ENCODE measurements at regions not wholly inside any gene's neighbourhood (a gene's known extent, or its start where the extent isn't known, plus 50 kb on each side); places are given as distances from the start of the nearest gene placed in this dataset.

DNA sequence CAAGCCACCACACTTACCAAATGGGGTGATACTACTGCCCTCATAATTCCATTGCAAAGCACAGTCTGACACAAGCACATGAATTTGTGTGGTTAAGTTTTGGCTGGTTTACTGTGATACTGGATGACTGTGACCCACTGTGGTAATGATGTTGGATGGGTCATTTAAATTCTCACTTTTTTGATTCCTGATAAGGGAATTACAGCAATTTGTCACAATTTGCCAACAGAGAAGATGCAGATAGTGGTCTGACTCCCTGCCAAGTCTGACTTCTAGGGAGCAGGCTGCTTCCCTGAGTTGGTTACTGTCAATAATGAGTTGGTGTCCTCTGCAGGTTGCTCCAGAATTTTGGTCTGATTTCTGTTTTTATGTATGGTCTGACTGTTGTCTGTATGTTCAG, 731.9 kb downstream of the MTRR start:
- no peaks in the 10 kb centered on the region for H3K9me3 ChIP-seq (replicated peaks in 1 of 3)
- no peak for DNase-seq
- intact Hi-C loops (cut with DNase I): no loop called here
- no peak overlapping the region for H3K27ac ChIP-seq
- TF ChIP-seq, protein P1, sequence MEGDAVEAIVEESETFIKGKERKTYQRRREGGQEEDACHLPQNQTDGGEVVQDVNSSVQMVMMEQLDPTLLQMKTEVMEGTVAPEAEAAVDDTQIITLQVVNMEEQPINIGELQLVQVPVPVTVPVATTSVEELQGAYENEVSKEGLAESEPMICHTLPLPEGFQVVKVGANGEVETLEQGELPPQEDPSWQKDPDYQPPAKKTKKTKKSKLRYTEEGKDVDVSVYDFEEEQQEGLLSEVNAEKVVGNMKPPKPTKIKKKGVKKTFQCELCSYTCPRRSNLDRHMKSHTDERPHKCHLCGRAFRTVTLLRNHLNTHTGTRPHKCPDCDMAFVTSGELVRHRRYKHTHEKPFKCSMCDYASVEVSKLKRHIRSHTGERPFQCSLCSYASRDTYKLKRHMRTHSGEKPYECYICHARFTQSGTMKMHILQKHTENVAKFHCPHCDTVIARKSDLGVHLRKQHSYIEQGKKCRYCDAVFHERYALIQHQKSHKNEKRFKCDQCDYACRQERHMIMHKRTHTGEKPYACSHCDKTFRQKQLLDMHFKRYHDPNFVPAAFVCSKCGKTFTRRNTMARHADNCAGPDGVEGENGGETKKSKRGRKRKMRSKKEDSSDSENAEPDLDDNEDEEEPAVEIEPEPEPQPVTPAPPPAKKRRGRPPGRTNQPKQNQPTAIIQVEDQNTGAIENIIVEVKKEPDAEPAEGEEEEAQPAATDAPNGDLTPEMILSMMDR (IDR thresholded peaks at IDR 0.05): no peak
- TF ChIP-seq POLR2A (IDR thresholded peaks at IDR 0.05): no peak
- H3K36me3 ChIP-seq (replicated peaks in 1 of 2): no peaks in the 10 kb centered on the region
- no peaks in the 10 kb centered on the region for H3K4me1 ChIP-seq (replicated peaks in 1 of 2)
- H3K27me3 ChIP-seq: no peaks in the 10 kb centered on the region
- no peak overlapping the region for H3K4me3 ChIP-seq

DNA sequence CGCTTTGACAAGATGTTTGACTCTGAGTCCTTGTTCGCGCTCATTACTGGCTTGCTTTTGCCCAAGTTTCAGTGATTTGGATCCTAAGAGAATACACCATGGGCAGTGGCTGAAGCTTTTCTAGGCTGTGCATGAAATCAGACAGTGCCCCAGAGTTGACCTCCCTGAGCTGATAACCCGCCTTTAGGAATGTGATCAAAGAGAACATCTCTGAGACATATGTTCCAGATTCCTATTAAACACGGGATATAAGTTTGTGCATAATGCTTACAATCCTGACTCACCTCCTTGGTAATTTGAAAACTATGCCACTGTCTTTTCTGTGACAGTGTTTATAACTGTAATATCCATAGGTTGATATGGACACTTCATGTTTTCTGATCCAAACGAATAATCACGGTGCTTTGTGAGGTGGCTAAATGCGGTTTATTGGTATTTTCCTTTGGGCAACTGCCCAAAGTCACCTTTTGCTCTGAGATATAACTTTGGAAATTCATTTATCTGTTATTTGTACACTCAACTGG, 732.9 kb downstream of the MTRR start:
- intact Hi-C loops (cut with DNase I): no loop called here

DNA sequence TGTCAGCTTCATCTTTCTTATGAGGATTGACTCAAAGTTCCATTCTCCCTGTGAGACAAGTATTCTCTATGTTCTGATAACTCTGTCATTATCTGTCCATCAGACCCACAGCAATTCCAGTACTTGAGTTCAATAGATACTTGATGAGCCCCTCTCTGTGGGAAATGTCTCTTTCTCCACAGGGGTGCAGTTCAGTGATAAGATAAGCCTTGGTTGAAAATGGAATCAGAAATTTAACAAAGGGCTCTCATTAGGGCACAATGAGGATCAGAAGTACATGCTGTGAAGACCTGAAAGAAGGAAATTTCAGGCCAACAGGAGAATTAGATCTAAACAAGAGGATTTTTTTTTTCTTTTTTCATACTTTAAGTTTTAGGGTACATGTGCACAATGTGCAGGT, 737.3 kb downstream of the MTRR start:
- Histone ChIP-seq H3K4me1 (replicated peaks in 1 of 2) (no peaks in the 10 kb centered on the region), H3K27ac (no peak overlapping the region), H3K4me3 (no peak overlapping the region), H3K27me3 (no peaks in the 10 kb centered on the region), H3K9me3 (replicated peaks in 1 of 3) (no peaks in the 10 kb centered on the region), H3K36me3 (replicated peaks in 1 of 2) (no peaks in the 10 kb centered on the region)
- intact Hi-C loops (cut with DNase I): no loop called here
- DNase-seq: no peak
- TF ChIP-seq POLR2A (IDR thresholded peaks at IDR 0.05): no peak
- TF ChIP-seq, protein P1 (IDR thresholded peaks at IDR 0.05): no peak

More for the DNA sequence above, 732.9 kb downstream of the MTRR start:
- Histone ChIP-seq H3K27me3 (no peaks in the 10 kb centered on the region), H3K4me1 (replicated peaks in 1 of 2) (no peaks in the 10 kb centered on the region), H3K27ac (no peak overlapping the region), H3K36me3 (replicated peaks in 1 of 2) (no peaks in the 10 kb centered on the region), H3K4me3 (no peak overlapping the region), H3K9me3 (replicated peaks in 1 of 3) (no peaks in the 10 kb centered on the region)
- WGBS, 4 donors: 80 to 89% (median 88%) methylated on average over 8 of the region's 8 CpGs
- TF ChIP-seq POLR2A (IDR thresholded peaks at IDR 0.05): no peak
- TF ChIP-seq, protein P1 (IDR thresholded peaks at IDR 0.05): no peak
- no peak for DNase-seq

DNA sequence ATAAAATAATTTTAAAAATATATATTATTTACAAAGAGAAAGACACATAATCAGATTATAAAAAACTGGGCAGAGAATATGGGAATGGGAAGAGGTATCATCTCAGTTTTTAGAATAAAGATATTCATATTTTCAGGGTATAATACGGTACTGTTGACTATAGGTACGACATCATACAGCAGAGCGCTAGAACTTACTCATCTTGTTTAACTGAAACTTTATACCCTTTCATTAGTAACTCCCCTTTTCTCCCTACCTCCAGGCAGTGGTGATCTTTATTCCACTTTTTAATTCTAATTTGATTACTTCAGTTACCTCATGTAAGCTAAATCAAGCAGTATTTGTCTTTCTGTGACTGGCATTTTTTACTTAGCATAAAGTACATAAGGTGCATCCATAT, 742.1 kb downstream of the MTRR start:
- Histone ChIP-seq H3K27ac (no peak overlapping the region), H3K9me3 (replicated peaks in 1 of 3) (no peaks in the 10 kb centered on the region), H3K27me3 (no peaks in the 10 kb centered on the region), H3K4me3 (no peak overlapping the region), H3K36me3 (replicated peaks in 1 of 2) (no peaks in the 10 kb centered on the region), H3K4me1 (replicated peaks in 1 of 2) (no peaks in the 10 kb centered on the region)
- DNase-seq: no peak
- intact Hi-C loops (cut with DNase I): no loop called here
- TF ChIP-seq, protein P1 (IDR thresholded peaks at IDR 0.05): no peak
- no peak for TF ChIP-seq POLR2A (IDR thresholded peaks at IDR 0.05)
- 82 to 96% (median 91%) methylated on average over 3 of the region's 3 CpGs for WGBS, 4 donors
